RWPE2 (cell line): ENCODE measurements at regions not wholly inside any gene's neighbourhood (a gene's known extent, or its start where the extent isn't known, plus 50 kb on each side); places are given as distances from the start of the nearest gene placed in this dataset.

Experiments used
- ATAC-seq: fragments of 200-7000 bp; cut with Tn5 transposase; 3 replicates; pipeline ENCODE4 v1.9.1; 2021; ENCODE audit warnings: low read depth
- DNase-seq: peaks from one replicate; pipeline ENCODE4 v3.0.0-alpha.2; 2020; ENCODE audit warnings: low spot score
- H3K27ac ChIP-seq: fragments of 450-650 bp; 2 replicates; pipeline ENCODE4 v1.5.1; 2017; ENCODE audit warnings: mild to moderate bottlenecking; ENCODE audit not compliant: poor library complexity, severe bottlenecking
- H3K27me3 ChIP-seq: fragments of 250-450 bp; sonication (Bioruptor Pico); 2 replicates; pipeline ENCODE4 v1.5.1; 2021; ENCODE audit warnings: mild to moderate bottlenecking, moderate library complexity; ENCODE audit not compliant: insufficient read depth, poor library complexity, severe bottlenecking
- H3K36me3 ChIP-seq: fragments of 250-450 bp; sonication (Bioruptor Pico); 2 replicates; pipeline ENCODE4 v1.5.1; 2020; ENCODE audit warnings: low read depth, mild to moderate bottlenecking, moderate library complexity
- H3K4me1 ChIP-seq: fragments of 250-450 bp; sonication (Bioruptor Pico); 2 replicates; pipeline ENCODE4 v1.5.1; 2021; ENCODE audit warnings: mild to moderate bottlenecking, moderate library complexity; ENCODE audit not compliant: insufficient read depth, poor library complexity, severe bottlenecking
- H3K4me3 ChIP-seq: fragments of 250-450 bp; sonication (Bioruptor Pico); 2 replicates; pipeline ENCODE4 v1.5.1; 2021; ENCODE audit warnings: mild to moderate bottlenecking, moderate library complexity; ENCODE audit not compliant: severe bottlenecking
- H3K9me3 ChIP-seq: fragments of 250-450 bp; sonication (Bioruptor Pico); 2 replicates; pipeline ENCODE4 v1.5.1; 2021; ENCODE audit warnings: mild to moderate bottlenecking, moderate library complexity; ENCODE audit not compliant: severe bottlenecking
- TF ChIP-seq, protein P1 (sequence below): fragments of 450-650 bp; IDR thresholded peaks from one replicate; pipeline ENCODE4 v1.5.1; 2017; ENCODE audit warnings: mild to moderate bottlenecking, moderate library complexity; ENCODE audit not compliant: poor library complexity, severe bottlenecking

DNA sequence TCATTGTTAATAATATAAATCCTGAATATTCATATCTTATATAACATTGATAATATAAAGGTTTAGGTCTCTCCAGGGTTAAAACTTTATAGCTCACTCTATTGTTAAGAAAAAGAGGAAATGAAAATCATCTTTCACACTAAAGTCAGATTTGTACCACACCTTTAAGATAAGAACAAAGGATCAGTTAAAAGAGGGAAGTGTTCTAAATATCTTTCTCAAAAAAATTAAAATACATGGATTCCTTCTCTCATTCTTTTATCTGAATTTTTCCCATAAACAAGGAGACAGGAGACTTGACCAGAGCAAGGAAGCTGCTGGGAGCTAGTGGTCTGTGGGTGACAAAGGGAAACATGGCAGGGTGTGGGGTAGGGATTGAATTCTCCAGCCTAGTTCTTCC is 323.0 kb upstream of the CPXCR1 start:
- ATAC-seq: no peak
- no peaks in the 10 kb centered on the region for H3K9me3 ChIP-seq
- no peak overlapping the region for H3K4me3 ChIP-seq
- no peaks in the 10 kb centered on the region for H3K4me1 ChIP-seq
- no peaks in the 10 kb centered on the region for H3K36me3 ChIP-seq
- no peak for DNase-seq
- no peaks in the 10 kb centered on the region for H3K27me3 ChIP-seq
- H3K27ac ChIP-seq: no peak overlapping the region
- TF ChIP-seq, protein P1, sequence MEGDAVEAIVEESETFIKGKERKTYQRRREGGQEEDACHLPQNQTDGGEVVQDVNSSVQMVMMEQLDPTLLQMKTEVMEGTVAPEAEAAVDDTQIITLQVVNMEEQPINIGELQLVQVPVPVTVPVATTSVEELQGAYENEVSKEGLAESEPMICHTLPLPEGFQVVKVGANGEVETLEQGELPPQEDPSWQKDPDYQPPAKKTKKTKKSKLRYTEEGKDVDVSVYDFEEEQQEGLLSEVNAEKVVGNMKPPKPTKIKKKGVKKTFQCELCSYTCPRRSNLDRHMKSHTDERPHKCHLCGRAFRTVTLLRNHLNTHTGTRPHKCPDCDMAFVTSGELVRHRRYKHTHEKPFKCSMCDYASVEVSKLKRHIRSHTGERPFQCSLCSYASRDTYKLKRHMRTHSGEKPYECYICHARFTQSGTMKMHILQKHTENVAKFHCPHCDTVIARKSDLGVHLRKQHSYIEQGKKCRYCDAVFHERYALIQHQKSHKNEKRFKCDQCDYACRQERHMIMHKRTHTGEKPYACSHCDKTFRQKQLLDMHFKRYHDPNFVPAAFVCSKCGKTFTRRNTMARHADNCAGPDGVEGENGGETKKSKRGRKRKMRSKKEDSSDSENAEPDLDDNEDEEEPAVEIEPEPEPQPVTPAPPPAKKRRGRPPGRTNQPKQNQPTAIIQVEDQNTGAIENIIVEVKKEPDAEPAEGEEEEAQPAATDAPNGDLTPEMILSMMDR: no peak

DNA sequence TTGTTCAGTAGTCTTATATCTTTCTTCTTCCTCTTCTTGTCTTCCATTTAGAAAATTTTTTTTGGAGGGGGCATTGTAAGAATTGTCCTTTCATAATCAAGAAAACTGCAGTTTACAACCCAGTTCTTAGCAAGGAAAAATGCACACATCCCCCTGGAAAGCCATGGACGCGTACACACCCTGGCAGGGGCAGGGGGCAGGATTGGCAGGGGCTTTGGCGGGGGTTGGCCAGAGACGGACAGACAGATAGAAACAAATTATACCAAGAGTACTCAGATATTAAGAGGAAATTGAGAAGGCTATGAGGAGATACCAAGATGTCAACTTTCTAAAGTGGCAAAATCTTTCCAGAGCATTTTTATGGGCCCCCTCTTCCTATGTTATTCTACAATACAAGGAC is 322.5 kb upstream of the CPXCR1 start:
- TF ChIP-seq, protein P1: no peak
- H3K4me1 ChIP-seq: no peaks in the 10 kb centered on the region
- no peak overlapping the region for H3K27ac ChIP-seq
- DNase-seq (no peak), ATAC-seq (no peak)
- no peaks in the 10 kb centered on the region for H3K9me3 ChIP-seq
- no peaks in the 10 kb centered on the region for H3K36me3 ChIP-seq
- no peaks in the 10 kb centered on the region for H3K27me3 ChIP-seq
- H3K4me3 ChIP-seq: no peak overlapping the region

GRCh38 chrX:88425739-88426138 is 321.3 kb upstream of the CPXCR1 start:
- DNase-seq (no peak), ATAC-seq (no peak)
- Histone ChIP-seq H3K9me3 (no peaks in the 10 kb centered on the region), H3K4me3 (no peak overlapping the region), H3K4me1 (no peaks in the 10 kb centered on the region), H3K27me3 (no peaks in the 10 kb centered on the region), H3K27ac (no peak overlapping the region), H3K36me3 (no peaks in the 10 kb centered on the region)
- TF ChIP-seq, protein P1: peak; percentile 28

DNA sequence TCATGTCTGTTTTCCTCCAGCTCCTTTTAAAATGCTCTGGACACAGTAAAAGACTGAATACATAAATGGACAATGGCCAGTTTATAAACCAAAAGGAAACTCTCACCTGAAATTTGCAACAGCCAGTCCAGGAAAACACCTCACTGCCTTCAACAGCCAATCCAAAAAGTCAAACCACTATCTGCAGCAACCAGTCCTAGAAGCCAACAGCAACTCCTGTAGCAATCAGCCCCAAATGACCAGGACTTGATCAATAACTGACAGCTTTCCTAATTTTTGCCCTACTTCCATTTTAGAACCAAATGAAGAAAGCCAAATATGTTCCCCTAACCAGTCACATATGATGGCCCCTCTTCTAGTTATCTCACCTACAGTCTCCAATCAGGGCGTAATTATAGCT is 309.5 kb upstream of the CPXCR1 start:
- ATAC-seq (no peak), DNase-seq (no peak)
- Histone ChIP-seq H3K4me3 (no peak overlapping the region), H3K27me3 (no peaks in the 10 kb centered on the region), H3K4me1 (no peaks in the 10 kb centered on the region), H3K36me3 (no peaks in the 10 kb centered on the region), H3K27ac (no peak overlapping the region), H3K9me3 (no peaks in the 10 kb centered on the region)
- TF ChIP-seq, protein P1: no peak

- Histone ChIP-seq H3K4me1 (no peaks in the 10 kb centered on the region), H3K4me3 (no peak overlapping the region), H3K9me3 (no peaks in the 10 kb centered on the region), H3K27me3 (no peaks in the 10 kb centered on the region), H3K36me3 (no peaks in the 10 kb centered on the region), H3K27ac (no peak overlapping the region)
- ATAC-seq: no peak
- DNase-seq: no peak
- TF ChIP-seq, protein P1: no peak
These were observed 308.8 kb upstream of the CPXCR1 start for GRCh38 chrX:88438209-88438608.
